ENCODE measurements at regions not wholly inside any gene's neighbourhood (a gene's known extent, or its start where the extent isn't known, plus 50 kb on each side); places are given as distances from the start of the nearest gene placed in this dataset.

GRCh38 chr1:118589238-118589846, 398.8 kb downstream of the TBX15 start:
- H3K27me3 ChIP-seq, result no peaks in the 10 kb centered on the region
- TF ChIP-seq EP300 (IDR thresholded peaks at IDR 0.05) (no peak), POLR2A (IDR thresholded peaks at IDR 0.05) (no peak), POLR2AphosphoS5 (IDR thresholded peaks at IDR 0.05) (no peak)
- TF ChIP-seq, protein P1, sequence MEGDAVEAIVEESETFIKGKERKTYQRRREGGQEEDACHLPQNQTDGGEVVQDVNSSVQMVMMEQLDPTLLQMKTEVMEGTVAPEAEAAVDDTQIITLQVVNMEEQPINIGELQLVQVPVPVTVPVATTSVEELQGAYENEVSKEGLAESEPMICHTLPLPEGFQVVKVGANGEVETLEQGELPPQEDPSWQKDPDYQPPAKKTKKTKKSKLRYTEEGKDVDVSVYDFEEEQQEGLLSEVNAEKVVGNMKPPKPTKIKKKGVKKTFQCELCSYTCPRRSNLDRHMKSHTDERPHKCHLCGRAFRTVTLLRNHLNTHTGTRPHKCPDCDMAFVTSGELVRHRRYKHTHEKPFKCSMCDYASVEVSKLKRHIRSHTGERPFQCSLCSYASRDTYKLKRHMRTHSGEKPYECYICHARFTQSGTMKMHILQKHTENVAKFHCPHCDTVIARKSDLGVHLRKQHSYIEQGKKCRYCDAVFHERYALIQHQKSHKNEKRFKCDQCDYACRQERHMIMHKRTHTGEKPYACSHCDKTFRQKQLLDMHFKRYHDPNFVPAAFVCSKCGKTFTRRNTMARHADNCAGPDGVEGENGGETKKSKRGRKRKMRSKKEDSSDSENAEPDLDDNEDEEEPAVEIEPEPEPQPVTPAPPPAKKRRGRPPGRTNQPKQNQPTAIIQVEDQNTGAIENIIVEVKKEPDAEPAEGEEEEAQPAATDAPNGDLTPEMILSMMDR (IDR thresholded peaks at IDR 0.05), result no peak
- H3K9me3 ChIP-seq, result no peaks in the 10 kb centered on the region
- no peaks in the 10 kb centered on the region for H3K4me1 ChIP-seq
- intact Hi-C loops (cut with DNase I), result no loop called here
- H3K36me3 ChIP-seq, result no peaks in the 10 kb centered on the region
- WGBS, 2 donors, result 43 to 57% methylated on average over 5 of the region's 5 CpGs
- H3K27ac ChIP-seq, result no peak overlapping the region
- no peak overlapping the region for H3K4me3 ChIP-seq
- no peak for DNase-seq

DNA sequence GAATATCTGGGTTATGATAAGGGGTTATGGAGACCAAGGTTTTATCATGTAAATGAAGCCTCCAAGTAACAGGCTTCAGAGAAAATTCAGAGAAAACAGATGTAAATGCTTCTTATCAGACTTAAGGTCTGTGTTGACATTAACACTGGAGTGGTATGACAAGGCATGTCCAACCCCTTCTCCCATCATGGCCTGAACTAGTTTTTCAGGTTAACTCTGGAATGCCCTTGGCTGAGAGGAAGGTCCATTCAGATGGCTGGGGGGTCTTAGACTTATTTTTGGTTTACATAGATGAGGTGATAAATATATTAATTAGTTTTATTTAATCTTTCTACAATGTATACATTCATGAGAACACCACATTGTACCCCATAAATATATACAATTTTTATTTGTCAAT, 399.6 kb downstream of the TBX15 start:
- Histone ChIP-seq H3K4me1 (no peaks in the 10 kb centered on the region), H3K27me3 (no peaks in the 10 kb centered on the region), H3K27ac (no peak overlapping the region), H3K36me3 (no peaks in the 10 kb centered on the region), H3K4me3 (no peak overlapping the region), H3K9me3 (no peaks in the 10 kb centered on the region)
- intact Hi-C loops (cut with DNase I), result no loop called here
- TF ChIP-seq POLR2AphosphoS5 (IDR thresholded peaks at IDR 0.05) (no peak), EP300 (IDR thresholded peaks at IDR 0.05) (no peak), POLR2A (IDR thresholded peaks at IDR 0.05) (no peak)
- TF ChIP-seq, protein P1 (IDR thresholded peaks at IDR 0.05), result no peak
- DNase-seq, result no peak

GRCh38 chr1:118578276-118578675, 393.2 kb upstream of the SPAG17 start:
- Histone ChIP-seq H3K4me1 (no peaks in the 10 kb centered on the region), H3K27ac (no peak overlapping the region), H3K36me3 (no peaks in the 10 kb centered on the region), H3K27me3 (no peaks in the 10 kb centered on the region), H3K9me3 (peaks cover 0 to 10% (median 0%) of the 10 kb centered on the region in 4 donors), H3K4me3 (no peak overlapping the region)
- TF ChIP-seq POLR2AphosphoS5 (IDR thresholded peaks at IDR 0.05) (no peak), EP300 (IDR thresholded peaks at IDR 0.05) (no peak), POLR2A (IDR thresholded peaks at IDR 0.05) (no peak)
- TF ChIP-seq, protein P1 (IDR thresholded peaks at IDR 0.05), result no peak
- intact Hi-C loops (cut with DNase I), result no loop called here
- DNase-seq, result no peak

DNA sequence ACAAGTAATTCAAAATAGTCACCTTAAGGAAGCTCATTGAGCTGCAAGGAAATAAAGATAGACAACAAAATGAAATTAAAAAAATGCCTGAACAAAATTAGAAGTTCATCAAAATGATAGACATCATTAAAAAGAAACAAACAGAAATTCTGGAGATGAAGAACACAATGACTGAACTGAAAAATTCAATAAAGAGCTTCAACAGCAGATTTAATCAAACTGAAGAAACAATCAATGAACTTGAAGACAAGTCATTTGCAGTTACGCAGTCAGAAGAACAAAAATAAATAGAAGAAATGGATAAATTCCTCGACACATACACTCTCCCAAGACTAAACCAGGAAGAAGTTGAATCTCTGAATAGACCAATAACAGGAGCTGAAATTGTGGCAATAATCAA, 390.0 kb upstream of the SPAG17 start:
- no peak overlapping the region for H3K4me3 ChIP-seq
- H3K36me3 ChIP-seq, result no peaks in the 10 kb centered on the region
- peaks cover 0 to 10% (median 0%) of the 10 kb centered on the region in 4 donors for H3K9me3 ChIP-seq
- no peak for DNase-seq
- intact Hi-C loops (cut with DNase I), result no loop called here
- no peaks in the 10 kb centered on the region for H3K4me1 ChIP-seq
- no peak for TF ChIP-seq POLR2A (IDR thresholded peaks at IDR 0.05)
- no peak for TF ChIP-seq EP300 (IDR thresholded peaks at IDR 0.05)
- TF ChIP-seq POLR2AphosphoS5 (IDR thresholded peaks at IDR 0.05), result no peak
- TF ChIP-seq, protein P1 (IDR thresholded peaks at IDR 0.05), result no peak
- 90 to 91% methylated on average over 2 of the region's 2 CpGs for WGBS, 2 donors
- H3K27me3 ChIP-seq, result no peaks in the 10 kb centered on the region
- H3K27ac ChIP-seq, result no peak overlapping the region

All from sigmoid colon (tissue), 6 donors.